ENCODE measurements at regions not wholly inside any gene's neighbourhood (a gene's known extent, or its start where the extent isn't known, plus 50 kb on each side); places are given as distances from the start of the nearest gene placed in this dataset.

- TF ChIP-seq ARID4A (CRISPR knock-in tag; IDR thresholded peaks at IDR 0.05; ENCODE audit: borderline replicate concordance) (no peak), CTCF (CRISPR knock-in tag; IDR thresholded peaks at IDR 0.05) (no peak), ELF3 (CRISPR knock-in tag; IDR thresholded peaks at IDR 0.05) (no peak), POLR2A (IDR thresholded peaks at IDR 0.05; ENCODE audit: insufficient read depth in 1 of 2, low read depth in 2 of 2, low read length in 2 of 2) (no peak), SMC3 (IDR thresholded peaks at IDR 0.05; ENCODE audit: low read length) (no peak), STAT5B (CRISPR knock-in tag; IDR thresholded peaks at IDR 0.05) (no peak), ZFX (CRISPR knock-in tag; IDR thresholded peaks at IDR 0.05; ENCODE audit: low read depth) (no peak)
Observed at GRCh38 chr13:59371229-59371628, 792.5 kb downstream of the DIAPH3 start.

Data from HepG2 (cell line).